Calu3 (cell line): ENCODE measurements at regions not wholly inside any gene's neighbourhood (a gene's known extent, or its start where the extent isn't known, plus 50 kb on each side); places are given as distances from the start of the nearest gene placed in this dataset.

Experiments used
- BruUV-seq: library from RNA; stranded (reverse); fragments of 400-500 nt; replicated peaks from 2 replicates; lab custom pipeline; 2021; lab: Mats Ljungman, UMichigan
- CTCF ChIA-PET: fragments of 300-600 bp; sonication (Branson Sonifier 250); formaldehyde crosslinking; loops from one replicate; lab custom pipeline; 2022; ENCODE audit warnings: antibody characterized with exemption; lab: Charles Lee
- DNase-seq: peaks from one replicate; pipeline ENCODE4 v3.0.0; 2022
- H3K27ac Mint-ChIP-seq: one replicate; pipeline ENCODE4 v1.8.0; 2022; ENCODE audit warnings: mixed read lengths; ENCODE audit not compliant: unreplicated experiment
- H3K27me3 Mint-ChIP-seq: one replicate; pipeline ENCODE4 v1.8.0; 2022; ENCODE audit warnings: mixed read lengths; ENCODE audit not compliant: unreplicated experiment
- H3K36me3 Mint-ChIP-seq: one replicate; pipeline ENCODE4 v1.8.0; 2022; ENCODE audit warnings: mild to moderate bottlenecking, moderate library complexity, mixed read lengths; ENCODE audit not compliant: insufficient read depth, unreplicated experiment
- H3K4me1 Mint-ChIP-seq: one replicate; pipeline ENCODE4 v1.8.0; 2022; ENCODE audit warnings: mild to moderate bottlenecking, low read depth, mixed read lengths; ENCODE audit not compliant: unreplicated experiment
- H3K4me3 Mint-ChIP-seq: one replicate; pipeline ENCODE4 v1.8.0; 2022; ENCODE audit warnings: mild to moderate bottlenecking, low read depth, moderate library complexity, mixed read lengths; ENCODE audit not compliant: unreplicated experiment
- H3K9me3 Mint-ChIP-seq: one replicate; pipeline ENCODE4 v1.8.0; 2022; ENCODE audit warnings: low read depth, mixed read lengths; ENCODE audit not compliant: unreplicated experiment
- intact Hi-C: fragments of 100-400 bp; cut with micrococcal nuclease; formaldehyde crosslinking; loops from one replicate; pipeline ENCODE4 v1.10.0; 2022; ENCODE audit not compliant: unreplicated experiment
- TF ChIP-seq, protein P1 (sequence below): fragments of 200-600 bp; IDR thresholded peaks from one replicate; pipeline ENCODE4 v1.8.0; 2022; ENCODE audit warnings: antibody characterized with exemption; ENCODE audit not compliant: unreplicated experiment

DNA sequence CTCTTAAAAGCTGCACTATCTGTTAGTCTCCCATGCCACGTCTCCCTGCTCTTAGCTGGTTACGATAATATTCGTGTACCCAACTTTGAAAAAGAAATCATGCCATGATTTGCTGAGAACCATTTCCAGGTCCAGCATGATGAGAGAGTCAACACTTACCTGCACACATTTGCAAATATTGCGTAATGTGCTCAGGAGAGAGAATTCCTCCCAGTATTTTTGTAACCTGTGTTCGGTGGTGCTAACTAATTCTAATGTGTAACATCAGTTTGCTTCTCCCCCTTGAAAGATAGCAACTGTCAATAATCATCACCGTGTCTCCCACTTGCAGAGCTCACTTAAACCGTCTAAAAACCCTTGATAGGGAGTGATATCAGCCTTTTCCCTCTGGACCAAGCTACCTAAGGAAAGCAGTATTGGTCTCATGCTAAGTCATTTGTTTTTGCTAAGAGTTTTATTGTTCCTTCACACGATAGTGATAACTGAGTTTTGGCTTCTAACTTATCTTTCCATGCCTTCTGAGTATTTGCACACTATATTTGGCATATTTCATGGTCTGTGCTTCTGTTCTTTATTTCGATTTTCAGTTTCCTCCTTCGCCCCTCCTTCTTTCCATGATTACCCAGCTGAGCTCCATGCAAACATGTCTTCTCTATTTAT, 61.1 kb upstream of the IRF2BP2 start:
- peaks cover 30% of the 10 kb centered on the region for H3K4me1 Mint-ChIP-seq
- DNase-seq: no peak
- no peak overlapping the region for H3K4me3 Mint-ChIP-seq
- no peaks in the 10 kb centered on the region for H3K36me3 Mint-ChIP-seq
- CTCF ChIA-PET: interaction anchor here (1.2 to 1.5 kb wide), 2 partner anchors 13 to 32 kb away, joined by 3 to 6 read pairs; no protein-coding TSS in a partner anchor
- BruUV-seq: no TSS peak
- H3K27ac Mint-ChIP-seq: no peak overlapping the region
- H3K9me3 Mint-ChIP-seq: no peaks in the 10 kb centered on the region
- no peaks in the 10 kb centered on the region for H3K27me3 Mint-ChIP-seq
- TF ChIP-seq, protein P1, sequence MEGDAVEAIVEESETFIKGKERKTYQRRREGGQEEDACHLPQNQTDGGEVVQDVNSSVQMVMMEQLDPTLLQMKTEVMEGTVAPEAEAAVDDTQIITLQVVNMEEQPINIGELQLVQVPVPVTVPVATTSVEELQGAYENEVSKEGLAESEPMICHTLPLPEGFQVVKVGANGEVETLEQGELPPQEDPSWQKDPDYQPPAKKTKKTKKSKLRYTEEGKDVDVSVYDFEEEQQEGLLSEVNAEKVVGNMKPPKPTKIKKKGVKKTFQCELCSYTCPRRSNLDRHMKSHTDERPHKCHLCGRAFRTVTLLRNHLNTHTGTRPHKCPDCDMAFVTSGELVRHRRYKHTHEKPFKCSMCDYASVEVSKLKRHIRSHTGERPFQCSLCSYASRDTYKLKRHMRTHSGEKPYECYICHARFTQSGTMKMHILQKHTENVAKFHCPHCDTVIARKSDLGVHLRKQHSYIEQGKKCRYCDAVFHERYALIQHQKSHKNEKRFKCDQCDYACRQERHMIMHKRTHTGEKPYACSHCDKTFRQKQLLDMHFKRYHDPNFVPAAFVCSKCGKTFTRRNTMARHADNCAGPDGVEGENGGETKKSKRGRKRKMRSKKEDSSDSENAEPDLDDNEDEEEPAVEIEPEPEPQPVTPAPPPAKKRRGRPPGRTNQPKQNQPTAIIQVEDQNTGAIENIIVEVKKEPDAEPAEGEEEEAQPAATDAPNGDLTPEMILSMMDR: no peak
- intact Hi-C loops: no loop called here

DNA sequence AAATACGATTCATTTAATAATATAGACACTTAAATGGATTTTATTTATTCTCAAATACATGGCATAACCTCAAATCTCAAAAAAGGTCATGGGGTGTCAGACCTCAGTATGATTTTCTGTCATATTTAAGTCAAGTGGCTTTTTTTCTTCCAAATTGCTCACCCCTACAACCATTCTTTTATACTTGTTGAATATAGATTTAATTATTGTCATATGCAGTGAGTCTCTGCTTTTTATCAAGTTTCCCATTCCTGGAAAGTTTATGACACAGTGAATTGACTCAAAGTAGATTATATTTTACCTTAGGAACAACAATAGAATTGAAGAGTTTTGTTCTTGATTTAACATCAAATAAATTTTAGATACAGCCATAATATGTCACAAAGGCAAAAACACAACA, 59.5 kb upstream of the IRF2BP2 start:
- intact Hi-C loops: no loop called here
- Mint-ChIP-seq H3K4me1 (peaks cover 22% of the 10 kb centered on the region), H3K36me3 (no peaks in the 10 kb centered on the region), H3K4me3 (no peak overlapping the region), H3K27ac (no peak overlapping the region), H3K9me3 (no peaks in the 10 kb centered on the region), H3K27me3 (no peaks in the 10 kb centered on the region)
- CTCF ChIA-PET: no interaction called here
- DNase-seq: no peak
- BruUV-seq: no TSS peak
- TF ChIP-seq, protein P1: no peak

DNA sequence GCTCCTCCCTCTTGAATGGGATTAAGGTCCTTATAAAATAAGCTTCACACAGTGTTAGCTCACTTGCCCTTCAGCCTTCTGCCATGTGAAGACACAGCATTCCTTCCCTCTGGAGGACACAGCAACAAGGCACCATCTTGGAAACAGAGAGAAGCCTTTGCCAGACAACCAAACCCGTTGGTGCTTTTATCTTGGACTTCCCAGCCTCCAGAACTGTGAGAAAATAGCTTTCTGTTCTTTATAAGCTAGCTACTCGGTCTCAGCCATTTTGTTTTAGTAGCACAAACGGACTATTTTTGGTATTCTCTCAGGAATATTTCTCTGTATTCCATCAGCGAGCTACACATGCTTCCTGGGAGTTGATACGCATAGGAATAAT, 58.6 kb upstream of the IRF2BP2 start:
- Mint-ChIP-seq H3K9me3 (no peaks in the 10 kb centered on the region), H3K36me3 (no peaks in the 10 kb centered on the region), H3K27ac (no peak overlapping the region), H3K27me3 (no peaks in the 10 kb centered on the region), H3K4me1 (peaks cover 24% of the 10 kb centered on the region), H3K4me3 (no peak overlapping the region)
- BruUV-seq: no TSS peak
- no peak for DNase-seq
- CTCF ChIA-PET: no interaction called here
- TF ChIP-seq, protein P1: no peak
- intact Hi-C loops: no loop called here

DNA sequence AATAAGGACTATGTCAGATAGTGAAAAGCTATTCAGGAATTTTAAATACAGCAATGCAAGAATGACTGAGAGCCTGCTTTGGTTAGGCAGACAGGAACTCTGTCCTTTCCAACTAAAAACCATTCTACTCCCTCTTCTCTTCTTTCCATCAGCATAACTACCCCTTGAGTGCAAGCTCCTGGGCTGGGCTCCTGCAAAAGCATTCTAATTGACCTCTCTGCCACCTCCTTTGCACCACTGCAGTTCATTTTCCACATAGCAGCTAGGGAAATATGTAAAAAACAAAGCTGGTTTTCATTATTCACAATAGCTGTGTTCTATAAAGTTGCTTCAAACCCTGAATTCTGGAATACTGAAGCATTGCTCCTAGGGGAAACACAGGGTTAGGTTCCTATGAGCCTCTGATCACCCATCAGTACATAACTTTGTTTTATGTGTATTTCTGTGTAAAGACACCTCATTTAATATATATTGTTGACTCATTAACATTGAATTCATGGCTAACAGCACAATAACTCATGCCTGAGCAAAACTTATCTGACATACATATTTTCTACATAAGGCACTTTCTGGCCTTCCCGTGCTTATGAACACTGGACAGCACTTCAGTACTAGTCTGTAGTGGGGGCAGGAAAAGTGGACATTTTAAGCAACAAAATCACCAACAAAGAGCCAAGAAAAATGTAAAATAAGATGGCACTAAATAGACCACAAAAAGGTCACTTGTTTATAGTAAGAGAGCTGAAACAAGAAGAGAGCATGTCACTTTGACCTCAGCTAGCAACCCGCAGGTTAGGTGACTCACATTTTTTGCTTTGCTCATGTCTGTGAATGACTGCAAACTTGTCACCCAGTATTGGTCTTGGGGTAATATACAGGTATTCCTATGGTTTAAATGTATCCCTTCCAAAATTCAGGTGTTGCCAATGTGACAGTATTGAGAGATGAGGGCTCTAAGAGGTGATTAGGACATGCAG, 57.9 kb upstream of the IRF2BP2 start:
- BruUV-seq: no TSS peak
- H3K27me3 Mint-ChIP-seq: no peaks in the 10 kb centered on the region
- CTCF ChIA-PET: no interaction called here
- no peak for DNase-seq
- intact Hi-C loops: no loop called here
- TF ChIP-seq, protein P1: no peak
- H3K27ac Mint-ChIP-seq: no peak overlapping the region
- no peaks in the 10 kb centered on the region for H3K36me3 Mint-ChIP-seq
- peaks cover 4% of the 10 kb centered on the region for H3K9me3 Mint-ChIP-seq
- H3K4me1 Mint-ChIP-seq: peaks cover 31% of the 10 kb centered on the region
- no peak overlapping the region for H3K4me3 Mint-ChIP-seq
